Lower lobe of right lung (tissue), 2 donors: ENCODE measurements at regions not wholly inside any gene's neighbourhood (a gene's known extent, or its start where the extent isn't known, plus 50 kb on each side); places are given as distances from the start of the nearest gene placed in this dataset.

ENCODE experiments used
- ATAC-seq, 2 donors: fragments of 200-7000 bp; cut with Tn5 transposase; one replicate each; pipeline ENCODE4 v1.9.1; 2020 to 2022; ENCODE audit warnings: mild to moderate bottlenecking in 2 of 2, moderate library complexity in 2 of 2
- DNase-seq: peaks from one replicate; pipeline ENCODE4 v3.0.0-alpha.2; 2020
- H3K27ac ChIP-seq: fragments of 200-600 bp; one replicate; pipeline ENCODE4 v1.8.0; 2022
- H3K27me3 ChIP-seq: fragments of 200-600 bp; one replicate; pipeline ENCODE4 v1.8.0; 2022; ENCODE audit warnings: low read depth
- H3K36me3 ChIP-seq: fragments of 200-600 bp; one replicate; pipeline ENCODE4 v1.8.0; 2022; ENCODE audit warnings: mild to moderate bottlenecking
- H3K4me1 ChIP-seq: fragments of 200-600 bp; one replicate; pipeline ENCODE4 v1.8.0; 2022
- H3K4me3 ChIP-seq: fragments of 200-600 bp; one replicate; pipeline ENCODE4 v1.8.0; 2022; ENCODE audit warnings: mild to moderate bottlenecking
- H3K9me3 ChIP-seq: fragments of 200-600 bp; one replicate; pipeline ENCODE4 v1.8.0; 2022
- CTCF ChIP-seq: fragments of 200-600 bp; IDR thresholded peaks from one replicate; pipeline ENCODE4 v1.8.0; 2022; ENCODE audit warnings: antibody characterized with exemption, mild to moderate bottlenecking
- intact Hi-C: fragments of 100-400 bp; cut with DNase I; formaldehyde crosslinking; loops from one replicate; pipeline ENCODE4 v1.11.0; 2022
- donor health status: DM: no; HTN: yes; CAD: no; lungs with severe emphysema.

GRCh38 chr10:117896517-117896916 lies 150.2 kb downstream of the RAB11FIP2 start:
- ATAC-seq (no peak), DNase-seq (no peak)
- intact Hi-C loops, result no loop called here
- H3K9me3 ChIP-seq, result no peaks in the 10 kb centered on the region
- no peaks in the 10 kb centered on the region for H3K27me3 ChIP-seq
- TF ChIP-seq CTCF, result no peak
- no peaks in the 10 kb centered on the region for H3K36me3 ChIP-seq
- H3K4me1 ChIP-seq, result no peaks in the 10 kb centered on the region
- no peak overlapping the region for H3K27ac ChIP-seq
- H3K4me3 ChIP-seq, result no peak overlapping the region

GRCh38 chr10:117899181-117899683 lies 147.5 kb downstream of the RAB11FIP2 start:
- DNase-seq (no peak), ATAC-seq (no peak)
- Histone ChIP-seq H3K27me3 (no peaks in the 10 kb centered on the region), H3K4me1 (no peaks in the 10 kb centered on the region), H3K4me3 (no peak overlapping the region), H3K9me3 (no peaks in the 10 kb centered on the region), H3K36me3 (no peaks in the 10 kb centered on the region), H3K27ac (no peak overlapping the region)
- no peak for TF ChIP-seq CTCF
- intact Hi-C loops, result no loop called here

- Histone ChIP-seq H3K9me3 (no peaks in the 10 kb centered on the region), H3K27ac (no peak overlapping the region), H3K4me1 (no peaks in the 10 kb centered on the region), H3K27me3 (no peaks in the 10 kb centered on the region), H3K4me3 (no peak overlapping the region), H3K36me3 (no peaks in the 10 kb centered on the region)
- no peak for DNase-seq
- ATAC-seq, result no peak
- intact Hi-C loops, result no loop called here
- TF ChIP-seq CTCF, result no peak
These were observed 146.5 kb downstream of the RAB11FIP2 start for GRCh38 chr10:117900280-117900679.

- no peak overlapping the region for H3K4me3 ChIP-seq
- DNase-seq (no peak), ATAC-seq (no peak)
- no peaks in the 10 kb centered on the region for H3K36me3 ChIP-seq
- H3K9me3 ChIP-seq, result no peaks in the 10 kb centered on the region
- H3K4me1 ChIP-seq, result no peaks in the 10 kb centered on the region
- TF ChIP-seq CTCF, result no peak
- H3K27me3 ChIP-seq, result no peaks in the 10 kb centered on the region
- H3K27ac ChIP-seq, result no peak overlapping the region
- intact Hi-C loops, result no loop called here
These were observed 142.9 kb downstream of the RAB11FIP2 start for GRCh38 chr10:117903854-117904253.

- TF ChIP-seq CTCF, result no peak
- Histone ChIP-seq H3K27me3 (no peaks in the 10 kb centered on the region), H3K9me3 (no peaks in the 10 kb centered on the region), H3K4me1 (no peaks in the 10 kb centered on the region), H3K4me3 (no peak overlapping the region), H3K36me3 (no peaks in the 10 kb centered on the region), H3K27ac (no peak overlapping the region)
- DNase-seq (no peak), ATAC-seq (peak; percentile 36 to 59)
- intact Hi-C loops, result no loop called here
These were observed 141.3 kb downstream of the RAB11FIP2 start for GRCh38 chr10:117905404-117905803.

- Histone ChIP-seq H3K4me1 (no peaks in the 10 kb centered on the region), H3K4me3 (no peak overlapping the region), H3K27me3 (peaks cover 5% of the 10 kb centered on the region), H3K27ac (no peak overlapping the region), H3K9me3 (no peaks in the 10 kb centered on the region), H3K36me3 (no peaks in the 10 kb centered on the region)
- TF ChIP-seq CTCF, result no peak
- DNase-seq, result no peak
- intact Hi-C loops, result no loop called here
- no peak for ATAC-seq
These were observed 135.1 kb downstream of the RAB11FIP2 start for GRCh38 chr10:117911684-117912083.
